ENCODE measurements at regions not wholly inside any gene's neighbourhood (a gene's known extent, or its start where the extent isn't known, plus 50 kb on each side); places are given as distances from the start of the nearest gene placed in this dataset.
"Not testable (repeated sequence)": the region's sequence is repeated elsewhere in the genome, so short reads cannot be mapped to it uniquely, and the experiment has no call there.

DNA sequence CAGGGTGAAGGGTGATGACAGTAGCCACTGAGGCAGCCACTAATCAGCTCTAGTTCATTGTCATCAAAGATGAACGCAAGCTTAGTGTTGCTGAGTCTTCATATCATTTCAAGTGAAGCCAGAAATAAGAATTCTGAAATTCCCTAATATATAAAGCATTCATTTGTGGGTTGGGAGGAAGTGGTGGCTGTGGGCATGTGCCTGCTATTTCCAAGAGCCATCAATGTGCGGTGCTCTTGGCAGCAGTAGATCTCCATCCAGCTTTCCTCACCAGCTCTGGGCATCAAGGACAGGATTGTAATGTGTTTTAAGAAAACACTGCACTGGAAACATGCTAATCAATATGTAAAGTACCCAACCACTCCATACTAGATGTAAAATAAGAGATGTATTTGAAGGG lies 202.5 kb upstream of the AHR start:
- DNase-seq: no peak

DNA sequence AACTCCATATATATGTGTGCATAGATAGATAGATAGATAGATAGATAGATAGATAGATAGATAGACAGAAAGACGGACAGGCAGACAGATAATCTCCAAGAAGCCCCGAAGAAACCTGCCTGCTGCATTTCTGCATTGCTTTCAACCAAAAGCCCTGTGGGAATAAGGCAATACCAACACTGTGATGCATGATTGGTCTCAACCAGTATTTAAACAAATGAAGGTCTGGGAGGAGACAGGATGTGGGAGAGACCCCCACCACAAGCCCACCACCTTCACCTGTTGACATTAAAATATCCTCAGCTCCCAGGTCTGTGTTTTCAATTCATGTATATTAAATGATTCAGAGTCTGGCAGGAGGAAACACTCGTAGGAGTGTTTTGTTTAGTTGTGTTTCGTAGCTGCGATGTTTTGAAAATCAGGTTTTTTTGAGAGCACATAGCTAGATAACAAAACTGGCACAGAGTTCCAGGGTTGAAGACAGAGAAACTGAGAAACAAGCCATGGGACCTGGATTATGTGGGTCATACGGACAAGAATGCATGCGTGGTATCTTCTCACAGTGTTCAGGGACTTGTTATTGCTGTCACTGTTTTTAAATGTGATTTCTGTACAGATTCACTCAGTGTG lies 200.7 kb upstream of the AHR start:
- no peak for DNase-seq

DNA sequence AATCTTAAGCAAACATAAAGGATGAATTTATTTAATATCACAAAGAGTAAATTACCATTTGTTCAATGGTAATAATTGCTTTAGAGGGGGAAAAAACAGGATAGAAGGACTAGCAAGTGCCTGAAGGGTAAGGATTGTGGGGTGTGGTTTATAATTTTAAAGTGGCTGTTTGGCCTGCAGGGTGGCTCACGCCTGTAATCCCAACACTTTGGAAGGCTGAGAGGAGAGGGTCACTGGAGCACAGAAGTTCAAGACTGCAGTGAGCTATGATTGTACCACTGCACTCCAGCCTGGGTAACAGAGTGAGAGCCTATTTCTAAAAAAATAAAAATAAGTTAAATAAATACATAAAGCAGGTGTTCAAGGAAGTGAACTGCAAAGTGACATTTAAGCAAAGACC lies 199.9 kb upstream of the AHR start:
- no peak for DNase-seq

DNA sequence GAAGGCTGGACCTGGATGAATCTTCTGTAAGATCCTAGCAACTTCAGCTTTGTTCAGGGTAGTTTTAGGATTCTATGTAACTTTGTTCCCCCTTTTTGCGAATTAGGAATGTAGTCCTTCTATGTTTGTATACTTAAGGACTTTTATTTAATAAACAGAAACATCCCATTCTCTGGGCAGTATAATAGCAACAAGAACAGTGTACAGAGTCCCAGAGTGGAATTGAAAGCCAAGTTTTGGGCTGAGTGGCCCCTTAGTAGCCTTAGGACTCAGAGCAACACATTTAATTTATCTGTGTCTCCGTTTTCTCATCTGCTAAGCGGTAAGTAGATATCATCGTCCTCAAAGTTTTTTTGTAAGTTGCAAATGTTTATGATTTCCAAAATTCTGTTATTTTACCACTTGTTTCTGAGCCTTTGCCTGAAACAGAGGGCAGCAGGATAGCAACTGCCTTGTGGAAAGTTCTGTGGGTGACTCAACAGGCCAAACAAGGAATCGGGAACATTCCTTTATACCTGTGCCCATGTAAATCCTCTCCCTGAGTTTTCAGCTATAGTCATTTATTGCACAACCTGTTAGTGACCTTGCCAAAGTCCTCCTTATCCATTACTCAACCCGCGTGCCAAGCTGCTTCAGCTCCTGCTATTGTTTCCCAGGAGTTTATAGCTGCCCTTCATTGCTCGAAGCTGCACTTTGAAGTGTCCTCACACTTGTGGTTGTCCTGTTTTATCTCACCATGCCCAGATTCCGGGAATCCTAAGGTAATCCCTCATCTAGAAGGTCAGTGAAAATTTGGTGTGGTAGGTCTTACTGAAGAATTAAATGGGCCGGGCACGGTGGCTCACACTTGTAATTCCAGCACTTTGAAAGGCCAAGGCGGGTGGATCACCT lies 199.1 kb upstream of the AHR start:
- DNase-seq: no peak

DNA sequence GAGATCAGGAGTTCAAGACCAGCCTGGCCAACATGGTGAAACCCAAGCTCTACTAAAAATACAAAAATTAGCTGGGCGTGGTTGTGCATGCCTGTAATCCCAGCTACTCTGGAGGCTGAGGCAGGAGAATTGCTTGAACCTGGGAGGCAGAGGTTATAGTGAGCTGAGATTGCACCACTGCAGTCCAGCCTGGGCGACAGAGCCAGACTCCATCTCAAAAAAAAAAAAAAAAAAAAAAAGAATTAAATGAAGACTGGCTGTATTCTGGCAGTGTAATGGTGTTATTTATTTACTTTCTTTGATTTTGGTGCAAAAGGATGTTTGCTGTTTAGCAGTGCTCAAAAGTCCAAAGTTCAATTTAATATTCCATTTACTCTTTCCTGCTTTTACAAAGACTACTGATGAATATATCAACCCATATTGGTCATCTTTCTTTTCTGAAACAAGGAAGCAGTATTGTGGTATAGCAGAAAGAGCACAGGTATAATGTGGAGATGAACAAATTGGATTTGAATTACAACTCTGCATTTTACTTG lies 198.4 kb upstream of the AHR start:
- not testable (repeated sequence) for DNase-seq

DNA sequence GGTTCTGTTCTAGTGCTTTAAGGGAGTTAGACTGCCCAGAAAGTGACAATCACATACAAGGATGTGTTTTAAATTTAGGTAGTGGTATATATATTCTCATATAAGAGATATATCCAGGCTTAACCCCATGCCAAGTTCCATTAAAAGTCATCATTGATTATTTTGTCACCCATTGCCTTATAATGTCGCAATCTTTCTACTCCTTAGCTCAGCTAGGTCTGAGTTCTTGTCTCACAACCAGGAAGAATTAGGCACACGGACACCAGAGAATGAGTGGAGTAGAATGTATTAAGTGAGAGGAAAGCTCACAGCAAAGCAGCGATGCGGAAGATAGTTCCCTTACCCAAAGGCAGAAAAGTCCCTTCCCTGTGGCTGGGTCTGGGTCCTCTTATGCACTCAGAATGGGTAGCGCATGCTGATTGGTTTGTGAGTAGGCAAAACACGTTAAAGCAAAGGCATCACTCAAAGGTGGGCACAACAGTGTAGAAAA lies 197.2 kb upstream of the AHR start:
- no peak for DNase-seq

DNA sequence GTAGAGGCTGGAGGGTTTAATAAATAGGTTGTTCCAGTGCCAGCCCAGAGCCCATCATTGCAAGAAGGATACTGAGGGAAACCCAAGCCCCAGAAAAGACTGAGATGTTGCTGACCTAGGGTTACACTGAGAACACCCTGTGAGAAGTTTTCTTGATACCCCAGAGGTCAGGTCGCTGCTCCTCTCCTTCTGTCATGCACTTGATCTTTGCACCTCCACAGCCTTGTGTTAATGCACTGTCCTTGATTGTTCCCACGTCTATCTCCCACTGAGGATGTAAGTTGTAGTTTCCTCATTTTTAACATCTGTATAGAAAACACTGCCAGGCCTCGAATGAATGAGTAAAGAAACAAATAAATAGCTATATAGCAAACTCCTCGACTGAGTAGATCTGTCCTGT lies 195.3 kb upstream of the AHR start:
- DNase-seq: no peak

DNA sequence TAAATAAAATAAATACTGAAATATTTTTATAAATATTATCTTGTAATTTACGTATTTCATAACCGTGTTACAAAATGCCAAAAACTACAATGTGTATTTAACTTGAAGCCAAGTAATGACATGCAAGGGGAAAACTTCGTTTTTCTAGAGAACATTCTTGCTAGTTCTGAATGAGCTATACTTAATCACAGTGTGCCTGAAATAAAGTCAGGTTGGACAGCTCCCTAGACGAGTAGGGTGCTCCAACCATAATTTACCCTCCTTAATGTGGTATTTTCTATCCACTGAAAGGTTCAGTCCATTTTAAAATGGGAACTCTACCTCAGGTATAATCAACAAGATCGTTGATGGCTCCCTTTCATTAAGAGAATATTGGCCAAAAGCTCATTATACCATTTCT lies 194.5 kb upstream of the AHR start:
- DNase-seq: no peak

DNA sequence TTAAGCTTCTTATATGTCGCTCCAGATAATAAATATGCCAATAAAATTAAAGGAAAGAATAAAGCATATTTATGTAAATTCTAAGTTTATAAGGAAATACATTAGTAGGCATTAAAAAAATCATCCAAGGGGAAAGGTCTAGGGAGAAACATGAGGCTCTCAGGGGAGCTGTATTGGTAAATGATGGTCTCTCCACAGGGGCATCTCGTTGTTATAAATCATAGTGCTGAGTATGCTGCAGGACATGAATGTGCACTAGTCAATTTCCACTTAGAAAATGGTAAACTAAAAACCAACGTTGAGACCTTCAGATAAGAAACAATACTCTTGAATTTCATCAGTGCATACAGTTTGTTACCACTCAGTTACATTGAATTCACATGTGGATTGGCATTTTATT lies 194.0 kb upstream of the AHR start:
- no peak for DNase-seq

DNA sequence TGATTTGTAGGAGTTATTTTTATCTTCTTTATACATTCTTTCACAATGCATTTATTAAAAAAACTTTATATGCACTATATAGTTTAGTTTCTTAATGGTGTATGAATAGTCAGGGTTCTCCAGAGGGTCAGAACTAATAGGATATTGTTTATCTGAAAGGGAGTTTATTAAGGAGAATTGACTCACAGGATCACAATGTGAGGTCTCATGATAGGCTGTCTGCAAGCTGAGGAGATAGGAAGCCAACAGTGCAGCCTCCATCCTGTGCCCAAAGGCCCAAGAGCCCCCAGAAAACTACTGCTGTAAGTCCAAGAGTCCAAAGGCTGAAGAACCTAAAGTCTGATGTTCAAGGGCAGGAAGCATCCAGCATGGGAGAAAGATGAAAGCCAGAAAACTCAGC lies 192.8 kb upstream of the AHR start:
- DNase-seq: no peak

DNA sequence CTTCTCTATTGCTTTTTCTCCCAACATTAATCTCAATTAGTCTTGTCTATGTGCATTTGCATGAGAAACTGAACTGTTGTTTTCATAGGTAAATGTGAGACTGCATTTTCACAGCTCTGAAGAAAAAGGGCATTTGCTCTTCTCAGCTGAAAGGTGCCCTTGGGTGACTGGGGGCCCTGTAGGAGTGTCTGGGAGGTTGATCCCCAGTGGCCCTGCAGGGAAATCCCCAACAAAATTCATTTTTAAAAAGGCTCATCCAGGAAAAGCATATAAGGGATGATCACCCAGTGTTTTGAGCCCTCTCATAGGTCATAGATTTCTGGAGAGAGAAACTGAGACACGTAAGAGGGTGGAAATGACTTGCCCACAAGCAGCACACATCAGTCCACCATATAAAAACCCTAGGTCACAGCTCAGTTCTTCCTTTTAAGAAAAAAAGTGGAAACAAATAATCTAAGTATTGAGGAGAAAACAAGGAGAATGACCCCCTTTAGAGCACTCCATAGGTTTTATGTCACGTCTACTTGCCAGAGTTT lies 190.3 kb upstream of the AHR start:
- DNase-seq: no peak

DNA sequence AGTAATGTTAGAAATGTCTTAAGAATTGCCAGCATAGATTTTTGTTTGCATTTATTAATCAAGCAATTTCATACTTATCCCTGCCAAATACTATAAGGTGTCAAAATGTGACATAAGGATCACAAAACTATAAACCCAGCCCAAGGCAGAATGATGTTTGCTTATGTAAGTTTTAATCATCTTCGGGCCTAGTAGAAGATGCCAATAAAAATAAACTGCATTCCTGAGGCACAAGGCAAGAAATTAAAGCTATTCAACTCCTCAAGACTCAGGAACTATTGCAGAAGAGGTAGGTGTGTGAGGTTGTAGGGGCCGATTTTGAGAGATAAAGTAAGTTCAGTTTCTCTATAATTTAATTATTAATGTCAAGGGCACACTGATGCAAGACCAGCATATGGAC lies 189.4 kb upstream of the AHR start:
- DNase-seq: no peak

DNA sequence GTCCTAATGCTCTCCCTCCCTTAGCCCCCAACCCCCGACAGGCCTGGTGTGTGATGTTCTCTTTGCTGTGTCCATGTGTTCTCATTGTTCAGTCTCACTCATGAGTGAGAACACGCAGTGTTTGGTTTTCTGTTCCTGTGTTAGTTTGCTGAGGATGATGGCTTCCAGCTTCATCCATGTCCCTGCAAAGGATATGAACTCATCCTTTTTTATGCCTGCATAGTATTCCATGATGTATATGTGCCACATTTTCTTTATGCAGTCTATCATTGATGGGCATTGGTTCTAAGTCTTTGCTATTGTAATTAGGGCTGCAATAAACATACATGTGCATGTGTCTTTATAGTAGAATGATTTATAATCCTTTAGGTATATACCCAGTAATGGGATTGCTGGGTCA lies 184.7 kb upstream of the AHR start:
- not testable (repeated sequence) for DNase-seq

DNA sequence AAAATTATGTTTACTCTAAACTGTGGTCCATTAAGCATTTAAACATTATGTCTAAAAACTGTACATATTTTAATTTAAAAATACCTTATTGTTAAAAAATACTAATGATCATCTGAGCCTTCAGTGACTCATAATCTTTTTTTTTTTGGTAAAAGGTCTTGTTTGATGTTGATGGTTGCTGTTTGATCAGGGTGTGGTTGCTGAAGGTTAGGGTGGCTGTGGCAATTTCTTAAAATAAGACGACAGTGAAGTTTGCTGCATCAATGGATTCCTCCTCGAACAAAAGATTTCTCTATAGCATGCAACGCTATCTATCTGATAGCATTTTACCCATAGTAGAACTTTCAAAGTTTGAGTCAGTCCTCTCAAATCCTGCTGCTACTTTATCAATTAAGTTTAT lies 180.0 kb upstream of the AHR start:
- peak; percentile 10 for DNase-seq

DNA sequence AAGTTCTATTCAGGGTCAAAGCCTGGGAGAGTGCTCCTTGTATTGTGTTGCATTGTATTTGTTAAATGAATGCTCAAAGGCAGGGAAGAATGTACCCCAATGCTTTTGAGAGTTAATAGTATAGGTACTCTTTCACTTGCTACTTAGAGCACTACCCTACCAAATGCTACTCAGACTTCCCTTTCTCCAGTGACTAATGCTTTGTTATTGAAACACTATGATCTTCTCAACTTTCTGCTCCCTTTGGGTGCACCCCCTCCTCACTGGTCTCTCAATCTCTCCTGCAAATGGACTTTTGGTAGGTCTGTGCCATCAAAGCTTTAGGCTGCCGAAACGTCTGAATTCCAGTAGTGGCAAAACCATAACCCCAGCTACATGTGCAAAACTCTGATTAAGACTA lies 177.7 kb upstream of the AHR start:
- DNase-seq: no peak

DNA sequence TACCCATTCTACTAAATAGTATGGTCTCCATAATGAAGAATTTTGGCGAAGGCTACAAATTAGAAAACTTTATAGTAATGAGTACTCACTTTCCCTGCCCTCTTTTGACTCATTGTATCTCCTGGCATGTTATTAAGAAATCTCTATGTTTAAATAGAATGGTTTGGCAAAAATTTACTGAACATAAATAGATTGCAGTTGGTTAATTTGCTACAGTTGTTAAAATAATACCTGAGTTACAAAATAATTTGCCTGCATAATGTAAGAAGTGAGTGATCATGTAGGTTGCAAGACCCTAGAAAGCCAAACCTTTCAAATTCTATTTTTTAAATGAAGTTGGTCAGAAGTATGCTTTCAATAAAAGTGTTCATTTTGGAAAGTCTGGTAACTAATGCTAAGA lies 176.8 kb upstream of the AHR start:
- DNase-seq: no peak

DNA sequence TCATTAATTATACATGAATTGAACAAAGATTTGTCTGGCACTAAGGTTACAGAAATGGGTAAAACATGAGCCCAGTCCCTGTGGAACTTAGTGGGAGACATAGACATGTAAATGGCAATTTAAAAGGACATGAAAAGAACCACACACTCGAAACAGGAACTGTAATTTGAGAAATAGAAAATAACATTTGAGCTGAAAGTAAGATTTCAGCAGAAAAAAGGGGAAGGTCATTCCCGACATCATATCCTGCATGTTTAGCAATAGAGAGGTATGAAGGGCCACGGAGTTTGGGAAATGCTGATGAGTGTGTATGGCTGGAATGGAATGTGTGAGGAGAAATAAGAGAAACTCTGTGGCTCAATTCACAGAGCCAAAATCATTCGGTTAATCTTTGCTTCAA lies 175.4 kb upstream of the AHR start:
- no peak for DNase-seq

DNA sequence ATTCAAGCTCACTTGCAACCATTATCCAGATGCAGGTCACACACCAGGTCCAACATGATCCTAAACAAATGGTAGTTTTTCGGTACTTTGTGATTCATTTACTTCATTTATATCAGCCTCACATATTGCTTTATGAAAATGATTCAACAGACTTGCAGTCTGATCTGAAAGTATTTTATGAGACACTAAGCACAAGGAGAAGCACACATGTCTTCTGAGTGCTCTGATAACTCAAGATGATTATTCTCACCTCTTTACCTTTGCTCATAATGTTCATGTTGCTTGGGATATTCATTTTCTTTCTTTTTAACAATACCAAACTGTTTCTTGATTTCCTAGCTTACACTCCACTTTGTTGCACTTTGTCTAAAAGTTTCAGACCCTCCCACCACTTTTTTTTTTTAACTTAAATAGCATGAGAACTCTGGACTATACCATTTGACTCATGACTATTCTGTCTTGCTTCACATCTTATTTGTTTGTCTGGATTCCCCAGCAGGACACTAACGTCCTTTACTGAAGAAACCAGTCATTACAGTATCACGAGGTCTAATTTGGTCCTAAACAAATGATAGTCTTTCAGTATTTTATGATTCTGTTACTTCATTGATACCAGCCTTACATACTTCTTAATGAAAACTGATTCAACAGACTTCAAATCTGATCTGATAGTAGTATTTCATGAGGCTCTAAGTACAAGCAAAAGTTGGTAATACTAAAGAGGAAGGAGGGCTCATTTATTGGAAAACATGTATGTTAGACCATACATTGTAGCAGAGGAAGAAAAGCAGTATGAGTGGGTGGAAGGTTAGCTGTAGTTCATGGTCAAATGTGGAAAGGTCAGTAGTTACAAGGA lies 171.8 kb upstream of the AHR start:
- no peak for DNase-seq

DNA sequence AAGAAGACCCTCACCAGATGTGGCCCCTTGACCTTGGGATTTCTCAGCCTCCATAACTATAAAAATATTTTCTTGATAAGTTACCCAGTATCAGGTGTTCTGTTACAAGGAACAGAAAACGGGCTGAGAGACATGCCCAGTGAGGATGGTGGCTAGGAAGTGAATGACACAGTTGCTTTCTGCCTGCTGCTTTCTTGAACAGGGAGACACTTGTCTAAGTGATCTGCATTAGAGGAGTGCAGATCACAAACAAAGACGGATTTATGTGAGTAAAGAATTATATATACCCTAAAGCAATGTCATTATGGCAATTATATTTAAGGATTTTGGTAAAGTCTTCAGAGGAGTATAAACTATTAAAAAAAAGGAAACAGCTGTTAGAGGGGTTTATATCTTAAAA lies 169.2 kb upstream of the AHR start:
- DNase-seq: no peak

DNA sequence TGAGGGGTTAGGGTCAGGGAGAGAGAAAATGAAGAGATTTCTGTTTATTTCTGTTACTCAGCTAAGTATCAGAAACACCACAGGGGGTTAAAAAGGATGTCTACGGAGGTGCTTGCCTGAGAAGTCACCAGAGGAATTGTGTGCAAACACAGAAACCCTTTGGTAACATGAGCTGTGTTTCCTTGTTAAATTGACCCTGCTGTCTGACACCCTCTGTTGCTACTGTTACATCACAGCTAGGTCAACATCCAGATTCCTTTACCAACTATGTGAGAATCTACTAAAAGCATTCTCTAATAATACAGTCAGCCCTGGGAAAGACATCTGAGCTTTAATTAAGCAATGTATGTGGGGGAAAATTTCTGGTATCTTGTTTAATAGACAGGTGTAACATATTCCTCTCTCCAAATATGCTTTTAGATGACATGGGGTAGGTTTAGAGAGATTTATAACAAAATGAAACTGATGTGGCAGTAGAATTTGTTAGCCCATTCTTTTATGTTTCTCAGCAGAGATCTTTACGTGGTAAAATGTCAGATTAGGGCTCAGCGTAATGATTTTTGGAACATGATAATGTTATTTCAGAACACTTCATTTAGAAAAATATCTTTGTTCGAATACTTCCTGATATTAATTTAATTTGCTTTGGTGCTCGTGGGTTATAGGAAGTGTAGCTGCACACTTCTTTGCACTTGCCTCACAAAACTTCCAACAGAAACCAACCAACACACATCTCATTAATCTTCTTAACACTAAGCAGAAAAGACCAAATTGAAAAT lies 168.0 kb upstream of the AHR start:
- no peak for DNase-seq

DNA sequence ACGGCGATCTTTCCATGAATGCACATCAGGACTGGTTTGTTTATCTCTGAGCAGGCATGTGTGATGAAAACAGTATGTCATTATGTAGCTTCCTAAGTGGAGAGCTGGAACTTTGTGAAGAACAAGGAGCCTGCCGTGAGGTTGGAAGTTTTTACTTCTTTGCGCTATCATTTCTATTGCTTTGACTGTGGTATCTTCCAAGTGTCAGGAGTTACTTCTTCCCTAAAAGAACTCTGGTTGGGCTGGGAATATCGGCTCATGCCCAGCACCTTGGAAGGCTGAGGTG lies 167.4 kb upstream of the AHR start:
- no peak for DNase-seq

DNA sequence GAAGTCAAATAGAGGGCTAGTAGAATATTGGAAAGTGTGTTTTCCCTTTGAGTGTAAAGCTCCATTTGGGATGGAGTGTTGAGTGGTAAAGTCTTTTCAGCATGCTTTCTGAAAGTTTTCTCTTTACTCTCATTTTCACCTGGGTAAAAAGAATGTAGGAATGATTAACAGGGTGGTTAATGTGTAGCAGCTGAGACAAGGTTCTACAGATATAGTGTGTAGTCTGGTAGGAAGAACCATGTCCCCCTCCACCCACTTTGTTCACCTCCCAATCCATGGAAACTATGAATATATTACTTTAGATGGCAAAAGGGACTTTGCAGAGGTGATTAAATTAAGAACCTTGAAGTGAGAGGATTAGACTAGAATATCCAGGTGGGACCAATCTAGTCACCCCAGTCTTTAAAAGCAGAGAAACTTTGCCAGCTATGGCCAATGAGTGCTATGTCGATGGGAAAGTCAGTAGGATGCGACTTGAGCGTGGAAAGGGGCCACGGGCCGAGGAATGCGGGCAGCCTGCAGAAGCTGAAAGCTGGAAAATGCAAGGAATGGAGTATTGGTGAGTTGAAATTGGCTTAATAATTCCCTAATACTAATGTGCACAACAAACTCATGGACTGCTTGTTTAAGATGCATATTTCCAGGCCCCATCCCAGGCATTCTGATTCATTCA lies 166.3 kb upstream of the AHR start:
- DNase-seq: no peak
